HepG2 (cell line): ENCODE measurements at regions not wholly inside any gene's neighbourhood (a gene's known extent, or its start where the extent isn't known, plus 50 kb on each side); places are given as distances from the start of the nearest gene placed in this dataset.

Experiments used
- ATAC-seq: fragments of 200-7000 bp; cut with Tn5 transposase; 3 replicates; pipeline ENCODE4 v1.9.1; 2020; ENCODE audit warnings: mild to moderate bottlenecking, moderate library complexity
- BruUV-seq: library from RNA; stranded (reverse); fragments of 400-500 nt; replicated peaks from 2 replicates; lab custom pipeline; 2021; lab: Mats Ljungman, UMichigan
- CTCF ChIA-PET: fragments of 300-600 bp; formaldehyde crosslinking; extraction: SDS; loops from one replicate; lab custom pipeline; 2021; ENCODE audit warnings: low total read pairs, inconsistent platforms, low intra/inter-chr PET ratio; lab: Yijun Ruan, JAX
- POLR2A ChIA-PET: fragments of 350-600 bp; sonication (Branson Sonifier 250); formaldehyde crosslinking; loops from one replicate; lab custom pipeline; 2020; ENCODE audit warnings: antibody characterized with exemption, inconsistent platforms; lab: Yijun Ruan, JAX
- DNase-seq: peaks from one replicate; pipeline ENCODE4 v3.0.0-alpha.2; 2015; ENCODE audit warnings: low spot score
- FAIRE-seq: peaks from 3 replicates; lab custom pipeline; 2011; peaks lifted over from hg19 to GRCh38; lab: Jason Lieb, UNC
- H2AFZ ChIP-seq: one replicate; pipeline ENCODE4 v1.6.1; 2011; ENCODE audit warnings: low read length, inconsistent platforms
- H3K27ac ChIP-seq: fragments of 300-600 bp; 3 replicates; pipeline ENCODE4 v1.8.0; 2011; ENCODE audit warnings: mixed run types, mild to moderate bottlenecking, mixed read lengths, low read length, inconsistent platforms; ENCODE audit not compliant: insufficient read depth; ENCODE audit errors: extremely low read length
- H3K27me3 ChIP-seq, 2 experiments: fragments of 200-600 bp in 1 of 2; 2 replicates in 1 of 2; 3 replicates in 1 of 2; pipeline versions ENCODE4 v1.6.0 to v1.8.0; 2011; ENCODE audit warnings: low read length in 2 of 2, mild to moderate bottlenecking in 2 of 2, moderate library complexity in 2 of 2, inconsistent platforms in 1 of 2; ENCODE audit not compliant: insufficient read depth in 2 of 2, control insufficient read depth in 1 of 2
- H3K36me3 ChIP-seq, 2 experiments: fragments of 200-600 bp in 1 of 2; replicated peaks in 1 of 2; 2 replicates in 1 of 2; 3 replicates in 1 of 2; pipeline versions ENCODE4 v1.5.1 to v1.8.0; 2011; ENCODE audit warnings: low read length in 2 of 2, inconsistent platforms in 1 of 2; ENCODE audit not compliant: insufficient read depth in 2 of 2, control insufficient read depth in 1 of 2
- H3K4me1 ChIP-seq: 2 replicates; pipeline ENCODE4 v1.5.1; 2012; ENCODE audit warnings: low read length, inconsistent platforms; ENCODE audit not compliant: insufficient read depth
- H3K4me2 ChIP-seq: 2 replicates; pipeline ENCODE4 v1.6.0; 2011; ENCODE audit warnings: low read depth, low read length, inconsistent platforms
- H3K4me3 ChIP-seq, 3 experiments: fragments of 200-600 bp in 1 of 3; sonication (generic), shearing (Covaris generic) in 1 of 3; replicated peaks in 1 of 3; 2 replicates each; pipeline ENCODE4 v1.5.1; 2011 to 2016; ENCODE audit warnings: low read length in 3 of 3, inconsistent platforms in 2 of 3, low read depth in 2 of 3, mild to moderate bottlenecking in 2 of 3, control low read depth in 1 of 3, mixed read lengths in 1 of 3; ENCODE audit not compliant: insufficient read depth in 1 of 3
- H3K79me2 ChIP-seq: one replicate; pipeline ENCODE4 v1.6.1; 2011; ENCODE audit warnings: low read length, inconsistent platforms; ENCODE audit not compliant: insufficient read depth
- H3K9ac ChIP-seq: 2 replicates; pipeline ENCODE4 v1.6.0; 2011; ENCODE audit warnings: mild to moderate bottlenecking, low read depth, low read length, inconsistent platforms; ENCODE audit not compliant: insufficient read depth
- H3K9me3 ChIP-seq: 2 replicates; pipeline ENCODE4 v1.5.1; 2012; ENCODE audit warnings: mild to moderate bottlenecking, low read length
- H4K20me1 ChIP-seq: 2 replicates; pipeline ENCODE4 v1.6.0; 2011; ENCODE audit warnings: inconsistent platforms, mild to moderate bottlenecking, low read length, moderate library complexity; ENCODE audit not compliant: insufficient read depth
- BRD4 ChIP-seq: sonication (generic); formaldehyde crosslinking; IDR thresholded peaks from 2 replicates; pipeline ENCODE4 v1.4.0; 2020; ENCODE audit warnings: missing genetic modification reagents
- FOXA3 ChIP-seq: IDR thresholded peaks from 2 replicates; pipeline ENCODE4 v1.6.1; 2016; ENCODE audit warnings: missing genetic modification reagents, missing compliant biosample characterization
- MYC ChIP-seq: sonication (generic); formaldehyde crosslinking; IDR thresholded peaks from 2 replicates; pipeline ENCODE4 v1.9.0; 2021; ENCODE audit warnings: missing genetic modification reagents, borderline replicate concordance
- NCOR1 ChIP-seq: fragments of 200-600 bp; sonication (generic); IDR thresholded peaks from 2 replicates; pipeline ENCODE4 v1.7.0; 2017; ENCODE audit warnings: antibody characterized with exemption, low read length, borderline replicate concordance
- RFX1 ChIP-seq: fragments of 450-650 bp; IDR thresholded peaks from 2 replicates; pipeline ENCODE4 v1.6.1; 2017
- ZBTB38 ChIP-seq: sonication (generic); formaldehyde crosslinking; IDR thresholded peaks from 2 replicates; pipeline ENCODE4 v1.5.1; 2020; ENCODE audit warnings: mild to moderate bottlenecking, missing genetic modification reagents
- ZBTB7B ChIP-seq: sonication (generic); formaldehyde crosslinking; IDR thresholded peaks from 2 replicates; pipeline ENCODE4 v1.4.0; 2020; ENCODE audit warnings: missing genetic modification reagents
- ZFP62 ChIP-seq: sonication (generic); formaldehyde crosslinking; IDR thresholded peaks from 2 replicates; pipeline ENCODE4 v1.4.0; 2020; ENCODE audit warnings: missing genetic modification reagents
- ZNF235 ChIP-seq: sonication (generic); formaldehyde crosslinking; IDR thresholded peaks from 2 replicates; pipeline ENCODE4 v1.8.1; 2023; ENCODE audit warnings: mild to moderate bottlenecking, missing genetic modification reagents, borderline replicate concordance
- ZNF501 ChIP-seq: sonication (generic); formaldehyde crosslinking; IDR thresholded peaks from 2 replicates; pipeline ENCODE4 v1.5.1; 2020; ENCODE audit warnings: mild to moderate bottlenecking, moderate library complexity, missing genetic modification reagents
- ZNF724P ChIP-seq: sonication (generic); formaldehyde crosslinking; IDR thresholded peaks from 2 replicates; pipeline ENCODE4 v1.8.0; 2022; ENCODE audit warnings: missing genetic modification reagents, borderline replicate concordance
- ZNF878 ChIP-seq: sonication (generic); formaldehyde crosslinking; IDR thresholded peaks from 2 replicates; pipeline ENCODE4 v1.8.1; 2023; ENCODE audit warnings: mild to moderate bottlenecking, missing genetic modification reagents, moderate library complexity
- ZNF883 ChIP-seq: sonication (generic); formaldehyde crosslinking; IDR thresholded peaks from 2 replicates; pipeline ENCODE4 v1.5.1; 2020; ENCODE audit warnings: mild to moderate bottlenecking, missing genetic modification reagents; ENCODE audit errors: not compliant biosample characterization
- ZNF891 ChIP-seq: sonication (generic); formaldehyde crosslinking; IDR thresholded peaks from 2 replicates; pipeline ENCODE4 v1.5.0; 2020; ENCODE audit warnings: mild to moderate bottlenecking, missing genetic modification reagents
- WGBS: methylation state at CpG from one replicate; pipeline ENCODE4 v1.1.6; 2017; ENCODE audit warnings: low lambda C conversion rate; 5-methylcytosine and 5-hydroxymethylcytosine counted together
- in situ Hi-C: cut with HindIII; loops from 2 replicates; pipeline ENCODE4 v1.10.0; 2017; ENCODE audit warnings: low pct_unique_long_range_greater_than_20kb; ENCODE audit not compliant: extremely low pct_ligation_motif_present
- intact Hi-C: fragments of 100-400 bp; cut with micrococcal nuclease; formaldehyde crosslinking; loops from one replicate; pipeline ENCODE4 v1.10.0; 2022; ENCODE audit not compliant: unreplicated experiment
- TF ChIP-seq, protein P1 (sequence below): sonication (generic); IDR thresholded peaks from 2 replicates; pipeline ENCODE4 v1.6.1; 2016; ENCODE audit warnings: low read depth, borderline replicate concordance
- TF ChIP-seq, protein P2 (sequence below): sonication (generic); formaldehyde crosslinking; IDR thresholded peaks from one replicate; pipeline ENCODE4 v1.5.1; 2020; ENCODE audit warnings: mild to moderate bottlenecking, missing genetic modification reagents; ENCODE audit errors: not compliant biosample characterization
- TF ChIP-seq, protein P3 (sequence below): sonication (generic); formaldehyde crosslinking; IDR thresholded peaks from 2 replicates; pipeline ENCODE4 v1.8.1; 2023; ENCODE audit warnings: mild to moderate bottlenecking, missing genetic modification reagents

DNA sequence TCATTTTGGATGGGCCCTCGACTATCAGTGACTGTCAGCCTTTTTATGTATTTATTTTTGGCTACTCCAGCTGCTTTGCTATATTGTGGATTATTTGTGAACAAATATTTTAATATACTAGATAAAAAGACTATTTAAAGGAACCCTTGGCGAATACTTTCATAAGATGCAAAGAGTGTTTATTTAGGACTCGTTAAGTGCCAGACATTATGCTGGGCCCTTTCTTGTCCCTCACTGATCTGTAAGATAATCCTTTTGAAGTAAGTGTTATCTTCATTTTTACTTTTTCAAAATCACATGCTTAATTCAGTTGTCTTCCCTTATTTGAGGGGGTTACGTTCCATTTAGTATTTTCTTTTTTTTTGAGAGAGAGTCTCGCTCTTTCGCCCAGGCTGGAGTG, 376.8 kb upstream of the C2CD4B start (continued):
- TF ChIP-seq MYC (CRISPR knock-in tag) (no peak), ZFP62 (no peak), BRD4 (CRISPR knock-in tag) (no peak), ZNF891 (CRISPR knock-in tag) (no peak), ZNF501 (CRISPR knock-in tag) (no peak), ZNF883 (CRISPR knock-in tag) (no peak), ZNF235 (no peak), ZBTB7B (no peak)
- TF ChIP-seq, protein P1, sequence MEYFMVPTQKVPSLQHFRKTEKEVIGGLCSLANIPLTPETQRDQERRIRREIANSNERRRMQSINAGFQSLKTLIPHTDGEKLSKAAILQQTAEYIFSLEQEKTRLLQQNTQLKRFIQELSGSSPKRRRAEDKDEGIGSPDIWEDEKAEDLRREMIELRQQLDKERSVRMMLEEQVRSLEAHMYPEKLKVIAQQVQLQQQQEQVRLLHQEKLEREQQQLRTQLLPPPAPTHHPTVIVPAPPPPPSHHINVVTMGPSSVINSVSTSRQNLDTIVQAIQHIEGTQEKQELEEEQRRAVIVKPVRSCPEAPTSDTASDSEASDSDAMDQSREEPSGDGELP = no peak

DNA sequence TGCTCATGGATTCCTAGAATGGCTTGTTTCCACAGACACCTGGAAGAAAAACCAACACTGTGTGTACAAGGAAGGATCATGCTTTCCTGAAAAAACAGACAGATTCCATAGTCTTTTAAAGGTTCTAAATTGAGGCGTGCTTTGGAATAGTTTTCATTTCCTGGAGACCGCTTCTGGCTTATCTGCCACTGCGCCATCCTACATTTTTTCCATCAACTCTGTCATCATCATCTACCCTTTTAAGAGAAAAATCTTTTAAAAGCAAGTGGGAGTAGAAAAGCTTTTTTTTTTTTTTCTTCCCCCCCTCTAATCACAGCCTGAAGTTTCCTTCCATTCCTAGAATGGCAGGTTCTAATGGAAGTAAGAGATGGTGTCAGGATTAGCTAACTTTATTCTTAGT, 379.4 kb upstream of the C2CD4B start:
- FAIRE-seq = no peak
- no TSS peak for BruUV-seq
- Histone ChIP-seq H3K9me3 (no peaks in the 10 kb centered on the region), H4K20me1 (no peaks in the 10 kb centered on the region), H3K36me3 (no peaks in the 10 kb centered on the region), H3K79me2 (no peaks in the 10 kb centered on the region), H2AFZ (no peak overlapping the region), H3K9ac (no peak overlapping the region), H3K27me3 (no peaks in the 10 kb centered on the region), H3K27ac (no peak overlapping the region), H3K4me2 (no peak overlapping the region), H3K4me1 (no peaks in the 10 kb centered on the region), H3K4me3 (no peak overlapping the region)
- ChIA-PET CTCF (no interaction called here), POLR2A (no interaction called here)
- no peak for DNase-seq
- in situ Hi-C loops = loop anchor here (10.0 kb wide), 1 partner anchor 150 kb away; the partner anchor contains the start of gene TLN2
- 97% methylated on average over 3 of the region's 3 CpGs for WGBS
- no peak for ATAC-seq
- intact Hi-C loops = no loop called here
- TF ChIP-seq, protein P2, sequence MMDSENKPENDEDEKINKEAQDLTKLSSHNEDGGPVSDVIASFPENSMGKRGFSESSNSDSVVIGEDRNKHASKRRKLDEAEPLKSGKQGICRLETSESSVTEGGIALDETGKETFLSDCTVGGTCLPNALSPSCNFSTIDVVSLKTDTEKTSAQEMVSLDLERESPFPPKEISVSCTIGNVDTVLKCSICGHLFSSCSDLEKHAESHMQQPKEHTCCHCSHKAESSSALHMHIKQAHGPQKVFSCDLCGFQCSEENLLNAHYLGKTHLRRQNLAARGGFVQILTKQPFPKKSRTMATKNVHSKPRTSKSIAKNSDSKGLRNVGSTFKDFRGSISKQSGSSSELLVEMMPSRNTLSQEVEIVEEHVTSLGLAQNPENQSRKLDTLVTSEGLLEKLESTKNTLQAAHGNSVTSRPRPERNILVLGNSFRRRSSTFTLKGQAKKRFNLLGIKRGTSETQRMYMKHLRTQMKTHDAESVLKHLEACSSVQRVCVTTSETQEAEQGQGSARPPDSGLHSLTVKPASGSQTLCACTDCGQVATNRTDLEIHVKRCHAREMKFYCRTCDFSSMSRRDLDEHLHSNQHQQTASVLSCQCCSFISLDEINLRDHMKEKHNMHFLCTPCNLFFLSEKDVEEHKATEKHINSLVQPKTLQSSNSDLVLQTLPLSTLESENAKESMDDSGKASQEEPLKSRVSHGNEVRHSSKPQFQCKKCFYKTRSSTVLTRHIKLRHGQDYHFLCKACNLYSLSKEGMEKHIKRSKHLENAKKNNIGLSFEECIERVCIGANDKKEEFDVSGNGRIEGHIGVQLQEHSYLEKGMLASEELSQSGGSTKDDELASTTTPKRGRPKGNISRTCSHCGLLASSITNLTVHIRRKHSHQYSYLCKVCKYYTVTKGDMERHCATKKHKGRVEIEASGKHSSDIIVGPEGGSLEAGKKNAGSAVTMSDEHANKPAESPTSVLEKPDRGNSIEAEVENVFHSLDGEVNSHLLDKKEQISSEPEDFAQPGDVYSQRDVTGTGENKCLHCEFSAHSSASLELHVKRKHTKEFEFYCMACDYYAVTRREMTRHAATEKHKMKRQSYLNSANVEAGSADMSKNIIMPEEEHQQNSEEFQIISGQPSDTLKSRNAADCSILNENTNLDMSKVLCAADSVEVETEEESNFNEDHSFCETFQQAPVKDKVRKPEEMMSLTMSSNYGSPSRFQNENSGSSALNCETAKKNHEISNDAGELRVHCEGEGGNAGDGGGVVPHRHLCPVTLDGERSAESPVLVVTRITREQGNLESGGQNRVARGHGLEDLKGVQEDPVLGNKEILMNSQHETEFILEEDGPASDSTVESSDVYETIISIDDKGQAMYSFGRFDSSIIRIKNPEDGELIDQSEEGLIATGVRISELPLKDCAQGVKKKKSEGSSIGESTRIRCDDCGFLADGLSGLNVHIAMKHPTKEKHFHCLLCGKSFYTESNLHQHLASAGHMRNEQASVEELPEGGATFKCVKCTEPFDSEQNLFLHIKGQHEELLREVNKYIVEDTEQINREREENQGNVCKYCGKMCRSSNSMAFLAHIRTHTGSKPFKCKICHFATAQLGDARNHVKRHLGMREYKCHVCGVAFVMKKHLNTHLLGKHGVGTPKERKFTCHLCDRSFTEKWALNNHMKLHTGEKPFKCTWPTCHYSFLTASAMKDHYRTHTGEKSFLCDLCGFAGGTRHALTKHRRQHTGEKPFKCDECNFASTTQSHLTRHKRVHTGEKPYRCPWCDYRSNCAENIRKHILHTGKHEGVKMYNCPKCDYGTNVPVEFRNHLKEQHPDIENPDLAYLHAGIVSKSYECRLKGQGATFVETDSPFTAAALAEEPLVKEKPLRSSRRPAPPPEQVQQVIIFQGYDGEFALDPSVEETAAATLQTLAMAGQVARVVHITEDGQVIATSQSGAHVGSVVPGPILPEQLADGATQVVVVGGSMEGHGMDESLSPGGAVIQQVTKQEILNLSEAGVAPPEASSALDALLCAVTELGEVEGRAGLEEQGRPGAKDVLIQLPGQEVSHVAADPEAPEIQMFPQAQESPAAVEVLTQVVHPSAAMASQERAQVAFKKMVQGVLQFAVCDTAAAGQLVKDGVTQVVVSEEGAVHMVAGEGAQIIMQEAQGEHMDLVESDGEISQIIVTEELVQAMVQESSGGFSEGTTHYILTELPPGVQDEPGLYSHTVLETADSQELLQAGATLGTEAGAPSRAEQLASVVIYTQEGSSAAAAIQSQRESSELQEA = no peak
- TF ChIP-seq ZNF724P (CRISPR knock-in tag) (no peak), ZNF878 (no peak), RFX1 (no peak), FOXA3 (CRISPR knock-in tag) (no peak), ZBTB38 (CRISPR knock-in tag) (no peak), NCOR1 (no peak)
- TF ChIP-seq, protein P3, sequence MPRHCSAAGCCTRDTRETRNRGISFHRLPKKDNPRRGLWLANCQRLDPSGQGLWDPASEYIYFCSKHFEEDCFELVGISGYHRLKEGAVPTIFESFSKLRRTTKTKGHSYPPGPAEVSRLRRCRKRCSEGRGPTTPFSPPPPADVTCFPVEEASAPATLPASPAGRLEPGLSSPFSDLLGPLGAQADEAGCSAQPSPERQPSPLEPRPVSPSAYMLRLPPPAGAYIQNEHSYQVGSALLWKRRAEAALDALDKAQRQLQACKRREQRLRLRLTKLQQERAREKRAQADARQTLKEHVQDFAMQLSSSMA = no peak
